Trophoblast cell (in vitro differentiated cells and primary cell): ENCODE measurements at regions not wholly inside any gene's neighbourhood (a gene's known extent, or its start where the extent isn't known, plus 50 kb on each side); places are given as distances from the start of the nearest gene placed in this dataset.
A peak's percentile ranks its signal among the peaks of the same experiment; 100 is the strongest.

ENCODE experiments used
- DNase-seq, 2 donors: peaks; one replicate each; pipeline ENCODE4 v3.0.0-alpha.2; 2016
- H2AFZ ChIP-seq: 2 replicates; pipeline ENCODE4 v1.6.1; 2013; ENCODE audit warnings: low read length, moderate library complexity, mild to moderate bottlenecking; ENCODE audit not compliant: insufficient read depth, poor library complexity
- H2AK5ac ChIP-seq: 2 replicates; pipeline ENCODE4 v1.6.1; 2013; ENCODE audit warnings: mild to moderate bottlenecking, low read length
- H2BK120ac ChIP-seq: 2 replicates; pipeline ENCODE4 v1.6.1; 2013; ENCODE audit warnings: low read length, mild to moderate bottlenecking, moderate library complexity; ENCODE audit not compliant: insufficient read depth, poor library complexity
- H2BK12ac ChIP-seq: 2 replicates; pipeline ENCODE4 v1.6.1; 2013; ENCODE audit warnings: mild to moderate bottlenecking, low read length, moderate library complexity
- H2BK5ac ChIP-seq: 2 replicates; pipeline ENCODE4 v1.6.1; 2013; ENCODE audit warnings: low read length, low read depth, moderate library complexity, mild to moderate bottlenecking; ENCODE audit not compliant: poor library complexity
- H3K14ac ChIP-seq: 2 replicates; pipeline ENCODE4 v1.6.1; 2013; ENCODE audit warnings: mild to moderate bottlenecking, low read length
- H3K18ac ChIP-seq: 2 replicates; pipeline ENCODE4 v1.6.1; 2013; ENCODE audit warnings: mild to moderate bottlenecking, low read length
- H3K23ac ChIP-seq: 2 replicates; pipeline ENCODE4 v1.6.1; 2013; ENCODE audit warnings: low read length
- H3K27ac ChIP-seq: 2 replicates; pipeline ENCODE4 v1.5.1; 2013; ENCODE audit warnings: low read depth, mild to moderate bottlenecking, inconsistent platforms, low read length, moderate library complexity
- H3K27me3 ChIP-seq: 2 replicates; pipeline ENCODE4 v1.6.1; 2013; ENCODE audit warnings: inconsistent platforms, mild to moderate bottlenecking, low read length, moderate library complexity; ENCODE audit not compliant: insufficient read depth
- H3K36me3 ChIP-seq, 2 experiments: 1 replicate in 1 of 2; 2 replicates in 1 of 2; pipeline ENCODE4 v1.6.1; 2013; ENCODE audit warnings: low read length in 2 of 2, mild to moderate bottlenecking in 2 of 2, moderate library complexity in 1 of 2; ENCODE audit not compliant: insufficient read depth in 2 of 2, control insufficient read depth in 1 of 2
- H3K4ac ChIP-seq: 2 replicates; pipeline ENCODE4 v1.6.1; 2013; ENCODE audit warnings: low read depth, mild to moderate bottlenecking, low read length, moderate library complexity
- H3K4me1 ChIP-seq, 2 experiments: 1 replicate in 1 of 2; 2 replicates in 1 of 2; pipeline ENCODE4 v1.6.1; 2013; ENCODE audit warnings: low read length in 2 of 2, mild to moderate bottlenecking in 2 of 2, moderate library complexity in 1 of 2; ENCODE audit not compliant: insufficient read depth in 2 of 2, control insufficient read depth in 1 of 2
- H3K4me2 ChIP-seq: 2 replicates; pipeline ENCODE4 v1.6.1; 2013; ENCODE audit warnings: inconsistent platforms, mild to moderate bottlenecking, low read length, moderate library complexity
- H3K4me3 ChIP-seq: 2 replicates; pipeline ENCODE4 v1.5.1; 2013; ENCODE audit warnings: mild to moderate bottlenecking, low read depth, low read length, inconsistent platforms
- H3K79me1 ChIP-seq: one replicate; pipeline ENCODE4 v1.6.1; 2013; ENCODE audit warnings: low read length
- H3K79me2 ChIP-seq: 2 replicates; pipeline ENCODE4 v1.6.1; 2013; ENCODE audit warnings: low read length, mild to moderate bottlenecking; ENCODE audit not compliant: control insufficient read depth, insufficient read depth, poor library complexity
- H3K9ac ChIP-seq: 2 replicates; pipeline ENCODE4 v1.6.1; 2013; ENCODE audit warnings: mild to moderate bottlenecking, low read length
- H3K9me3 ChIP-seq: 2 replicates; pipeline ENCODE4 v1.6.1; 2013; ENCODE audit warnings: low read depth, mild to moderate bottlenecking, control low read depth, inconsistent platforms, low read length; ENCODE audit not compliant: insufficient read depth
- H4K12ac ChIP-seq: 2 replicates; pipeline ENCODE4 v1.6.1; 2013; ENCODE audit warnings: low read depth, mild to moderate bottlenecking, low read length, moderate library complexity
- H4K8ac ChIP-seq: 2 replicates; pipeline ENCODE4 v1.6.1; 2013; ENCODE audit warnings: low read depth, mild to moderate bottlenecking, low read length, moderate library complexity
- H4K91ac ChIP-seq: one replicate; pipeline ENCODE4 v1.6.1; 2013; ENCODE audit warnings: low read depth, mild to moderate bottlenecking, low read length, moderate library complexity
- WGBS: extraction: QIAGEN DNeasy Blood & Tissue Kit; methylation state at CpG from one replicate; pipeline ENCODE4 v1.1.7; 2013; ENCODE audit warnings: missing lambda C conversion rate; ENCODE audit not compliant: insufficient read length, insufficient coverage; ENCODE audit errors: extremely low coverage; 5-methylcytosine and 5-hydroxymethylcytosine counted together

DNA sequence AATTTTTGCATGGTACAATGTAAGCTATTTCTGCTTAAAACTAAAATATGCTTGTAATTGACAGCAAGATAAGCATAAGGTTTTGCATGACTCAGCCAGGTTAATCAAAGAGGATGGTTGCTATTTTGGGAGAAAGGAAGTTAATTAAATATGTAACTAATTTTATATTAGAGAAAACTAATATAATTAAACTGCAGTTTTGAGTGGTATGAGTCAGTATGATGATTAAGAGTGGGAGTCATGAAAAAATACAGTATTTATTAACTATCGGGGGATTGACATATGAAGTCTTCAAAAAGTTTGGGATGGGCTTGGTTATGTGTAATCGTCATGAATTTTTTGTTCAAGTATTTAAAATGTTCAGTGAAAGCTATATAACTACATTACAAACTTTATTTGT is 54.0 kb upstream of the CDK20 start:
- Histone ChIP-seq H3K23ac (no peak overlapping the region), H3K18ac (no peak overlapping the region), H3K27ac (no peak overlapping the region), H2BK120ac (no peak overlapping the region), H2BK12ac (no peak overlapping the region), H3K27me3 (no peaks in the 10 kb centered on the region), H2AFZ (no peak overlapping the region), H3K79me2 (no peaks in the 10 kb centered on the region), H3K4me2 (no peak overlapping the region), H3K4ac (no peak overlapping the region), H3K9ac (no peak overlapping the region), H3K4me3 (no peak overlapping the region), H4K91ac (no peak overlapping the region), H2AK5ac (no peak overlapping the region), H2BK5ac (no peak overlapping the region), H4K8ac (no peak overlapping the region), H3K9me3 (no peaks in the 10 kb centered on the region), H3K36me3 (no peaks in the 10 kb centered on the region), H3K14ac (no peak overlapping the region), H3K4me1 (no peaks in the 10 kb centered on the region), H4K12ac (no peak overlapping the region), H3K79me1 (no peaks in the 10 kb centered on the region)
- peak in 1 of 2 donors; percentile 44 for DNase-seq
- no CpG with 5 or more reads among the region's 2 CpGs for WGBS

DNA sequence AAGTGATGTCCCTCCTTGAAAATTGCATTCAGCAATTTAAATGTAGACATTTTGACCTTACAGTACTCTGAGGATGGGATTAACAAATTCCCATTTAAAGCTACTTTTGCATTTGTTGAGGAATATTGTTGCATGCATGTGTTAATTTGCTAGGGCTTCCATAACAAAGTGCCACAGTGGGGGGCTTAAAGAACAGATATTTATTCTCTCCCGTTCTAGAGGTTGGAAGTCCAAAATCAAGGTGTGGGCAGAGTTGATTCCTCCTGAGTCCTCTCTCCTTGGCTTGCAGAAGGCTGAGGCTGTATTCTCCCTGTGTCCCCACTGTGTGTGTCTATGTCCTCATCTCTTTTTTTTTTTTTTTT is 51.8 kb upstream of the CDK20 start:
- WGBS, result no CpG with 5 or more reads among the region's 1 CpG
- Histone ChIP-seq H4K8ac (no peak overlapping the region), H3K23ac (no peak overlapping the region)

DNA sequence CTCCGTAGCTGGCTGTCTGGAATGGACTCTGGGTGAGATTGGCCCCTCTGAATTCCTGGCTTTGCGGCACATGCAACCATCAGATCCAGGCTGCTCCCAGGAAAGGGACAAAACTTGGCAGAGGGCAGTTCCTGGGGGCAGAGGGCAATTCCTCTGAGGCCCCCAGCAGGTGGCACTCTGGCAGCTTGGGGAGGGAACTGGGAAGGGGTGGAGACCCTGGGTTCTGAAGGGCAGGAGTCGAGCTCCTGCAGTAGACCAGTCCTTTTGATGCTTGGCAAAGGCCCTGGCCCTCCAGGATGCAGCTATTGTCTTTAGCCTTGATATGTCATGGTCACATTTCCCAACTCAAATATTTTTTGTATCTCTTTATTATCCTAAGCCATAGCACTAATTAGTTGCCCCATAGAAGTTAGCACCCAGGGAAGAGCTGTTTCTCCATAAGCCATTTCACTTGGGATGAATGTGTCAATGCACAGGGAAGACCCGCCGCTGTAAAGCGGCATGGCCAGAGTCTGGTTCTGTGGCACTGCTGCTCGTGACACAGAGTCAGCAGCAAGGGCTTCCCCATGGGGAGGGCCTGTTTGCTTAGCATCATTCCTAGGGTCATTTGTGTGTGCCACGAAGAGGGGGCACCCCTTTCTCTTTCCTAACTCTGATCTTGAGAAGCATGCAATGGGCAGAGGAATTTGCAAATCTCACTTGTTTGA is 51.2 kb upstream of the CDK20 start:
- H2BK12ac ChIP-seq, result no peak overlapping the region
- no peaks in the 10 kb centered on the region for H3K79me1 ChIP-seq
- no peak overlapping the region for H3K4ac ChIP-seq
- no peak overlapping the region for H3K4me3 ChIP-seq
- no peak overlapping the region for H3K4me2 ChIP-seq
- WGBS, result no CpG with 5 or more reads among the region's 8 CpGs
- H4K8ac ChIP-seq, result no peak overlapping the region
- no peak overlapping the region for H3K9ac ChIP-seq
- no peak overlapping the region for H3K27ac ChIP-seq
- no peak overlapping the region for H3K14ac ChIP-seq
- no peak overlapping the region for H2AFZ ChIP-seq
- no peak overlapping the region for H4K91ac ChIP-seq
- no peaks in the 10 kb centered on the region for H3K9me3 ChIP-seq
- H3K18ac ChIP-seq, result no peak overlapping the region
- no peaks in the 10 kb centered on the region for H3K4me1 ChIP-seq
- H4K12ac ChIP-seq, result no peak overlapping the region
- H3K23ac ChIP-seq, result no peak overlapping the region
- no peaks in the 10 kb centered on the region for H3K36me3 ChIP-seq
- no peak for DNase-seq
- H2BK120ac ChIP-seq, result no peak overlapping the region
- no peak overlapping the region for H2BK5ac ChIP-seq
- H3K79me2 ChIP-seq, result no peaks in the 10 kb centered on the region
- no peaks in the 10 kb centered on the region for H3K27me3 ChIP-seq
- no peak overlapping the region for H2AK5ac ChIP-seq

More for the DNA sequence above, 51.8 kb upstream of the CDK20 start:
- H3K79me1 ChIP-seq, result no peaks in the 10 kb centered on the region
- H3K14ac ChIP-seq, result no peak overlapping the region
- H3K4me3 ChIP-seq, result no peak overlapping the region
- H2BK120ac ChIP-seq, result no peak overlapping the region
- no peak overlapping the region for H4K91ac ChIP-seq
- H3K4ac ChIP-seq, result no peak overlapping the region
- H3K27me3 ChIP-seq, result no peaks in the 10 kb centered on the region
- no peak overlapping the region for H2BK12ac ChIP-seq
- no peak overlapping the region for H3K4me2 ChIP-seq
- no peak overlapping the region for H3K18ac ChIP-seq
- DNase-seq, result no peak
- H3K9me3 ChIP-seq, result no peaks in the 10 kb centered on the region
- H3K79me2 ChIP-seq, result no peaks in the 10 kb centered on the region
- H4K12ac ChIP-seq, result no peak overlapping the region
- no peak overlapping the region for H2AFZ ChIP-seq
- no peaks in the 10 kb centered on the region for H3K36me3 ChIP-seq
- no peak overlapping the region for H2AK5ac ChIP-seq
- no peaks in the 10 kb centered on the region for H3K4me1 ChIP-seq
- H3K9ac ChIP-seq, result no peak overlapping the region
- H2BK5ac ChIP-seq, result no peak overlapping the region
- H3K27ac ChIP-seq, result no peak overlapping the region

DNA sequence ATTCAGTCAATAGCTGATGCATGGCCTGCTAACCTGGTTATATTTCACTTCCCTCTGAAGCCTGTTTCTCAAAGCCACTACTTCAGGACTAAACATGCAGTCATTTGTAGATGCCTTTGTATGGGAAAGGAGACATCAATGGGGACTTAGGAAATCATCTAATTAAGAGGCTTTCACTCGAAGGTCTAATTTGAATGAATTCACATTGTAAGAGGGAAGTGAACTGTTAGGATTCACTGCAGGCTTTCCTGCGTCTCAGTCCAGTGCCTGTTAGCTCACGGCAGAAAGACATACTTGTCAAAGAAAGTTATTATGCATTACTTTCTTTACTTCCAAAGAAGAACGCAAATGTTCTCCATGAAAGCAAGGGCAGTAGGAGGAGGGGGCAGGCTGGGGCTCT is 50.6 kb upstream of the CDK20 start:
- H3K36me3 ChIP-seq, result no peaks in the 10 kb centered on the region
- H3K4me2 ChIP-seq, result no peak overlapping the region
- no peaks in the 10 kb centered on the region for H3K4me1 ChIP-seq
- H3K27ac ChIP-seq, result no peak overlapping the region
- H2BK120ac ChIP-seq, result no peak overlapping the region
- H3K79me2 ChIP-seq, result no peaks in the 10 kb centered on the region
- H4K12ac ChIP-seq, result no peak overlapping the region
- no peak overlapping the region for H3K18ac ChIP-seq
- H3K9ac ChIP-seq, result no peak overlapping the region
- H3K9me3 ChIP-seq, result no peaks in the 10 kb centered on the region
- no peak overlapping the region for H2AK5ac ChIP-seq
- no CpG with 5 or more reads among the region's 4 CpGs for whole genome bisulfite sequencing
- no peak overlapping the region for H2BK5ac ChIP-seq
- no peaks in the 10 kb centered on the region for H3K79me1 ChIP-seq
- no peak overlapping the region for H3K4me3 ChIP-seq
- no peak overlapping the region for H3K4ac ChIP-seq
- no peak overlapping the region for H4K91ac ChIP-seq
- H4K8ac ChIP-seq, result no peak overlapping the region
- no peak overlapping the region for H3K23ac ChIP-seq
- H2BK12ac ChIP-seq, result no peak overlapping the region
- H3K27me3 ChIP-seq, result no peaks in the 10 kb centered on the region
- no peak for DNase-seq
- no peak overlapping the region for H3K14ac ChIP-seq
- H2AFZ ChIP-seq, result no peak overlapping the region
